ENCODE measurements at regions not wholly inside any gene's neighbourhood (a gene's known extent, or its start where the extent isn't known, plus 50 kb on each side); places are given as distances from the start of the nearest gene placed in this dataset.
"Not testable (repeated sequence)": the region's sequence is repeated elsewhere in the genome, so short reads cannot be mapped to it uniquely, and the experiment has no call there.

DNA sequence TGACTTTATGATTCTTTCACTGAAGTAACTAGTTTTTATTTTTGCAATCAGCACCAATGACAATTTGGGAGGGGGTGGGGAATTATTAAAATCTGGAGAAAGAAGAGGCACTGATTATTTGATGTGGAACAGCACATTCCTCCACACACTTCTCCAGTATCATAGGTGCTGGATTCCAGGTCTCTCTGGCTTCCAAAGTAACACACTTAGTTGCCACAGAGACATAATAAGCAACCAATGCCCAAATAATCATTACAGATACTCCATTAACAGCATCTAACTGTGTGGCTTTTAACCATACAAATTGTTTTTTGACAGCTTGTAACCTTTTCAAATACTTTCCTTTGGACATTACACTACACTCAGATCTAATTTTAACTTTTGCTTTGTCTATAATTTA, 131.0 kb upstream of the CDIN1 start:
- intact Hi-C loops (cut with DNase I; ENCODE audit: low total_unique reads): no loop called here
- no peak for DNase-seq
- Histone ChIP-seq H3K27ac (peak overlapping the region; percentile 5 to 53), H3K27me3 (no peaks in the 10 kb centered on the region), H3K9me3 (no peaks in the 10 kb centered on the region), H3K4me1 (peaks cover 0 to 3% of the 10 kb centered on the region in 2 donors), H3K36me3 (no peaks in the 10 kb centered on the region), H3K4me3 (no peak overlapping the region)
- TF ChIP-seq, protein P1, sequence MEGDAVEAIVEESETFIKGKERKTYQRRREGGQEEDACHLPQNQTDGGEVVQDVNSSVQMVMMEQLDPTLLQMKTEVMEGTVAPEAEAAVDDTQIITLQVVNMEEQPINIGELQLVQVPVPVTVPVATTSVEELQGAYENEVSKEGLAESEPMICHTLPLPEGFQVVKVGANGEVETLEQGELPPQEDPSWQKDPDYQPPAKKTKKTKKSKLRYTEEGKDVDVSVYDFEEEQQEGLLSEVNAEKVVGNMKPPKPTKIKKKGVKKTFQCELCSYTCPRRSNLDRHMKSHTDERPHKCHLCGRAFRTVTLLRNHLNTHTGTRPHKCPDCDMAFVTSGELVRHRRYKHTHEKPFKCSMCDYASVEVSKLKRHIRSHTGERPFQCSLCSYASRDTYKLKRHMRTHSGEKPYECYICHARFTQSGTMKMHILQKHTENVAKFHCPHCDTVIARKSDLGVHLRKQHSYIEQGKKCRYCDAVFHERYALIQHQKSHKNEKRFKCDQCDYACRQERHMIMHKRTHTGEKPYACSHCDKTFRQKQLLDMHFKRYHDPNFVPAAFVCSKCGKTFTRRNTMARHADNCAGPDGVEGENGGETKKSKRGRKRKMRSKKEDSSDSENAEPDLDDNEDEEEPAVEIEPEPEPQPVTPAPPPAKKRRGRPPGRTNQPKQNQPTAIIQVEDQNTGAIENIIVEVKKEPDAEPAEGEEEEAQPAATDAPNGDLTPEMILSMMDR (IDR thresholded peaks at IDR 0.05): no peak
- TF ChIP-seq POLR2A (IDR thresholded peaks at IDR 0.05): no peak

DNA sequence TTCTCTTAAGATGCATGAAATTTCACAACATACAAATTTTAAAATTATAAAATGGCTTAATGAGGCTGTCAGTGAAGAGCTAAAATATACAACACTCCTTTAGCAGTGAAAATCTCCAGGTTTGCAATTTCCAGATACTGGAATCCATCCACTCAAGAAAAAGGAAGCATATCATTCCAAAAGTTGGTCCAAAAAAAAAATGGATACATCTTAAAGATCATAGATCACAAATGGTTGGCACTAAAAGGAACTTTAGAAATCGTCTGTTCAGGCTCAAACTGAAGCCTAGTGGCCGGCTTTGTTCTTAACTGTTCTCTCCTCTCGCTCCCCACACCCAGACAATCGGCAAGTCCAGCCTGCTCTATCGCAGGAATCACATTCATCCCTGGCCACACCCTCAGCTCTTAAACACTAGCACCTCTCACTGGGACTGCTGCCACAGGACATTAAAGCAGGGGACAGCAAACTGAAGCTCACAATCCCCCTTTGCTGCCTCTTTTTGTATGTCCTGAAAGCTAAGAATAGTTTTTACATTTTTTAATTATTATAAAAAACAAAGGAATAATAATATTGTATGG, 130.3 kb upstream of the CDIN1 start:
- peak in 1 of 2 donors; percentile 13 for DNase-seq
- intact Hi-C loops (cut with DNase I; ENCODE audit: low total_unique reads): no loop called here
- peaks cover 0 to 3% of the 10 kb centered on the region in 2 donors for H3K4me1 ChIP-seq
- no peaks in the 10 kb centered on the region for H3K9me3 ChIP-seq
- no peaks in the 10 kb centered on the region for H3K36me3 ChIP-seq
- no peak overlapping the region for H3K4me3 ChIP-seq
- H3K27ac ChIP-seq: peak overlapping the region; percentile 5 to 53
- TF ChIP-seq, protein P1 (IDR thresholded peaks at IDR 0.05): no peak
- TF ChIP-seq POLR2A (IDR thresholded peaks at IDR 0.05): no peak
- H3K27me3 ChIP-seq: no peaks in the 10 kb centered on the region

DNA sequence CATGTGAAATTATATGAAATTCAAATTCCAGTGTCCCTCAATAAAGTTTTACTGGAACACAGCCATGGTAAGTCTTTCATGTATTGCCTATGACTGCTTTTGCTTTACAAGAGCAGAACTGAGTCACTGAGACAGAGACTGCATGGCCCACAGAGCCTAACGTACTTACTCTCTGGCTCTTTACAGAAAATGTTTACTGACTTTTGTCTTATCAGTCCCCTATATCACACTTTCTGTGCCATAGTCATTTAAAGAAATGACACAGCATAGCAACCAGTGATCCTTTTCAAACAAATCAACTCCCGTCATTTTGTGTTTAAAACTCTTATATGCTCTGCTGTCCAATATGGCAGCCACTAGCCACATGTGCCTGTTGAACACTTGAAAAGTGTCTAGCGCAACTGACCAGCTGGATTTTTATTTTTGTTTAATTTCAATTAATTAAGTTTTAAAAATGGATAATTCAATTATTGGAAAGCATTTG, 129.7 kb upstream of the CDIN1 start:
- Histone ChIP-seq H3K36me3 (no peaks in the 10 kb centered on the region), H3K9me3 (no peaks in the 10 kb centered on the region), H3K27me3 (no peaks in the 10 kb centered on the region), H3K4me1 (peaks cover 0 to 3% of the 10 kb centered on the region in 2 donors), H3K4me3 (no peak overlapping the region), H3K27ac (peak overlapping the region in 1 of 2 donors; percentile 53)
- TF ChIP-seq, protein P1 (IDR thresholded peaks at IDR 0.05): no peak
- no peak for TF ChIP-seq POLR2A (IDR thresholded peaks at IDR 0.05)
- no peak for DNase-seq
- intact Hi-C loops (cut with DNase I; ENCODE audit: low total_unique reads): no loop called here

DNA sequence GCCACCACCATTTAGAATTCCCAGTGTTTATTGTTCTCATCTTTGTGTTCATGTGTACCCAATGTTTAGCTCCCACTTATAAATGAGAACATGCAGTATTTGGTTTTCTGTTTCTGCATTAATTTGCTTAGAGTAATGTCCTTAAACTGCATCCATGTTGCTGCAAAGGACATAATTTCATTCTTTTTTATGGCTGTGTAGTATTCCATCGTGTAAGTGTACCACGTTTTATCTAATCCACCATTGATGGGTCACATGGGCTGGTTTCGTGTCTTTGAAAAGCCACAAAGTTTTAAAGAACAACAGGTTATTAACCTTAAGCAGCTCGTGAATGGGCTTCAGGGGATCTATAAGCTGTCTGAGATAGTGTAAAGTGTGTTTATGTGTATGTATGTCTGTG, 125.2 kb upstream of the CDIN1 start:
- DNase-seq; H3K36me3 ChIP-seq; H3K4me3 ChIP-seq; H3K4me1 ChIP-seq; H3K27ac ChIP-seq; intact Hi-C loops (cut with DNase I; ENCODE audit: low total_unique reads); H3K9me3 ChIP-seq; H3K27me3 ChIP-seq: not testable (repeated sequence)

DNA sequence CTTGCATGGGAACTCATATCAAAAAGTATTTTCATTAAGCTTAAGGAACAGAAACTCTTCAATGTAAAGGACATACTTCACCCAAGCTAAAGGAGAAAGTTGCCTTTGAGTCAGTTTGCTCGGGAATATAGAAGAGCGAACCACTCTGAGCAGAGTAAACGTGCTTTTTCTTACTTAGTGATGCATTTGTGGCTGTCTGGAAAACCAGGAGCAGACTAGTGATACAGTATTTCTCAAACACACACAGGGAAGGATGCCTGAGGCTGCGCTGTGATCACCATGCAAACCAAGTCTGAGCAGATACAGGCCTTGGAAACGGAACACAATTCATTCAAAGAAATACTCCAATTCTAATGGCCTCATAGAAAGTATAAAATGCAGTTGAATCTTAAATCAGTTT, 121.0 kb upstream of the CDIN1 start:
- TF ChIP-seq, protein P1 (IDR thresholded peaks at IDR 0.05): no peak
- no peak for TF ChIP-seq POLR2A (IDR thresholded peaks at IDR 0.05)
- Histone ChIP-seq H3K4me3 (no peak overlapping the region), H3K27ac (no peak overlapping the region), H3K36me3 (no peaks in the 10 kb centered on the region), H3K4me1 (no peaks in the 10 kb centered on the region), H3K27me3 (no peaks in the 10 kb centered on the region), H3K9me3 (no peaks in the 10 kb centered on the region)
- intact Hi-C loops (cut with DNase I; ENCODE audit: low total_unique reads): no loop called here
- DNase-seq: no peak

DNA sequence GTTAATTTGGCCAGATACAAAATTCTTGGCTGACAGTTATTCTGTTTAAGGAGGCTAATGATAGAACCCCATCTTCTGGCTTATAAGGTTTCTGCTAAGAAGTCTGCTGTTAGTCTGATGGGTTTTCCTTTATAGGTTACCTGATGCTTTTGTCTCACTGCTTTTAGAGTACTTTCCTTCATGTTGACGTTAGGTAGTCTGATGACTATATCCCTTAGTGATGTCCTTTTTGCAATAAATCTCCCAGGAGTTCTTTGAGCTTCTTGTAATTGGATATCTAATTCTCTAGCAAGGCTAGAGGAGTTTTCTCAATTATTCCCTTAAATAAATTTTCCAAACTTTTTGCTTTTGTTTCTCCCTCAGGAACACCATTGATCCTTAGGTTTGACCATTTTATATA, 114.1 kb upstream of the CDIN1 start:
- no peaks in the 10 kb centered on the region for H3K36me3 ChIP-seq
- no peak for TF ChIP-seq POLR2A (IDR thresholded peaks at IDR 0.05)
- TF ChIP-seq, protein P1 (IDR thresholded peaks at IDR 0.05): no peak
- no peaks in the 10 kb centered on the region for H3K27me3 ChIP-seq
- intact Hi-C loops (cut with DNase I; ENCODE audit: low total_unique reads): no loop called here
- H3K4me3 ChIP-seq: no peak overlapping the region
- DNase-seq: no peak
- H3K27ac ChIP-seq: no peak overlapping the region
- H3K4me1 ChIP-seq: no peaks in the 10 kb centered on the region
- H3K9me3 ChIP-seq: no peaks in the 10 kb centered on the region
